NCI-H226 (cell line): ENCODE measurements at regions not wholly inside any gene's neighbourhood (a gene's known extent, or its start where the extent isn't known, plus 50 kb on each side); places are given as distances from the start of the nearest gene placed in this dataset.
"Not testable (repeated sequence)": the region's sequence is repeated elsewhere in the genome, so short reads cannot be mapped to it uniquely, and the experiment has no call there.

Experiments used
- DNase-seq: peaks from one replicate; pipeline ENCODE4 v3.0.0-alpha.2; 2015

GRCh38 chr20:24840121-24840713, 108.9 kb upstream of the CST7 start:
- no peak for DNase-seq

- DNase-seq, result no peak
These were observed 106.7 kb upstream of the CST7 start for GRCh38 chr20:24842274-24842917.

- no peak for DNase-seq
These were observed 106.0 kb upstream of the CST7 start for GRCh38 chr20:24842918-24843715.

- no peak for DNase-seq
These were observed 98.9 kb upstream of the CST7 start for GRCh38 chr20:24850176-24850575.

GRCh38 chr20:24851346-24852019, 97.6 kb upstream of the CST7 start:
- no peak for DNase-seq

GRCh38 chr20:24853916-24854315, 95.2 kb upstream of the CST7 start:
- DNase-seq, result no peak

- no peak for DNase-seq
These were observed 93.2 kb upstream of the CST7 start for GRCh38 chr20:24855848-24856247.

- not testable (repeated sequence) for DNase-seq
These were observed 90.6 kb upstream of the CST7 start for GRCh38 chr20:24858500-24858899.

- no peak for DNase-seq
These were observed 89.5 kb upstream of the CST7 start for GRCh38 chr20:24859539-24859938.

GRCh38 chr20:24862186-24862585, 86.9 kb upstream of the CST7 start:
- no peak for DNase-seq

GRCh38 chr20:24862606-24863005, 86.5 kb upstream of the CST7 start:
- no peak for DNase-seq

- no peak for DNase-seq
These were observed 85.7 kb upstream of the CST7 start for GRCh38 chr20:24863356-24863755.

GRCh38 chr20:24866008-24866407, 83.1 kb upstream of the CST7 start:
- DNase-seq, result no peak

- DNase-seq, result no peak
These were observed 82.3 kb upstream of the CST7 start for GRCh38 chr20:24866742-24867141.

- DNase-seq, result no peak
These were observed 81.5 kb upstream of the CST7 start for GRCh38 chr20:24867556-24867955.

GRCh38 chr20:24868396-24868927, 80.6 kb upstream of the CST7 start:
- no peak for DNase-seq

GRCh38 chr20:24868959-24869358, 80.1 kb upstream of the CST7 start:
- no peak for DNase-seq

- no peak for DNase-seq
These were observed 79.0 kb upstream of the CST7 start for GRCh38 chr20:24870057-24870456.

GRCh38 chr20:24870881-24871280, 78.2 kb upstream of the CST7 start:
- DNase-seq, result no peak

- no peak for DNase-seq
These were observed 77.4 kb upstream of the CST7 start for GRCh38 chr20:24871480-24872213.

GRCh38 chr20:24872291-24873024, 76.6 kb upstream of the CST7 start:
- DNase-seq, result no peak
